ENCODE measurements at regions not wholly inside any gene's neighbourhood (a gene's known extent, or its start where the extent isn't known, plus 50 kb on each side); places are given as distances from the start of the nearest gene placed in this dataset.

DNA sequence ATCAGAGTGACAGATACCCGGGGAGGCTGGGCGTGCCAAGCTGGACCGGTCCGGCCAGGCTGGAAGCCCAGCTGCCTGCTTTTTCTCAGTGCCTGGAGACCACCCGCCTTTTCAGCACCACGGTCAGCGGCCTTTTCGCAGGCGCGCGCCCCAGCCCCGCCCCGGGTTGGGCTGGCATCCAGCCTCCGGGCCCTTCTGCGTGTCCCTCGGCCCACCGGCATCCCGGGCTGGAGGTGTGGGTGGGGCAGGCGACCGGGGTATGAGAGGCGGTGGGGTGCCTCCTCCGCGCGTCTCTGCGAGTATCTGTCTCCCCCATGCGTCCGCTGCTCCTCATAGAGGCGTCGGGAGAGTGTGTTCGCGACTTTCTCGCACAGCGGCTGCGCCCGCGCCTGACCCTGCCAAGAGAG, 102.5 kb downstream of the MRM1 start:
- ChIA-PET CTCF (interaction anchor here (1.0 kb wide), 1 partner anchor 12 kb away, joined by 3 read pairs; no protein-coding TSS in a partner anchor), POLR2A (no interaction called here)

DNA sequence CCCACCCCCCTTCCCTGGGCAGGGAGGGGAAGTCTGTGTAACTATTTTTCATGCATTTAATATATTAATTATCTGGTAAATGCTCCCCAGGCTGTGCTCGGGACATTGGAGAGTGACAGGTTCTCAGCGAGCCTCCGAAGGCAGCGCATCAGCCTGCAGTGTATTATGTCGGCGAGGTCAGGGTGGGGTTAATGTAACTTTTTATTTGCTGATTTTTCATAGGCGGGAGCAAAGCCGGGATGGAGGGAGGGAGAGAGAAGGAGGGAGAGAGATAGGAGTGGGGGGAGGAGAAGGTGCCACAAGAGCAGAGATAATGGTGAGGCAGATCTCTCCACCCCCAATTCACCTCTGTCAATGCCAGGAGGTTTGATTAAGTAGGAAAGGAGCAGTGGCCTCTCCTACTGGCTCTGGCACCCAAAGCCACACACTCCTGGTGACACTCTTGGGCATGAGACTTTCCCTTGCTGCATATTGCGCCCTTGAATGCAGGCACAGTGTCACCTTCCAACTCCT, 104.0 kb downstream of the MRM1 start:
- POLR2A ChIA-PET, result no interaction called here
- Histone ChIP-seq H3K27me3 (replicated peaks in 2 of 5; ENCODE audit: control insufficient read depth in 4 of 5, insufficient read depth in 5 of 5, low read length in 4 of 5) (peaks cover 0 to 37% (median 17%) of the 10 kb centered on the region in 5 experiments), H3K36me3 (ENCODE audit: control insufficient read depth in 4 of 4, insufficient read depth in 4 of 4, low read length in 3 of 4) (no peaks in the 10 kb centered on the region)

More for the DNA sequence above, 102.5 kb downstream of the MRM1 start:
- WGBS (ENCODE audit: insufficient coverage), result 2% methylated on average over 22 of the region's 36 CpGs
- no peaks in the 10 kb centered on the region for H3K36me3 ChIP-seq (ENCODE audit: control insufficient read depth in 4 of 4, insufficient read depth in 4 of 4, low read length in 3 of 4)
- H3K4me1 ChIP-seq (ENCODE audit: control extremely low read depth in 1 of 4, control insufficient read depth in 4 of 4, insufficient read depth in 4 of 4, low read length in 3 of 4), result peaks cover 0 to 3% (median 0%) of the 10 kb centered on the region in 4 experiments
- no peak overlapping the region for H3K27ac ChIP-seq (ENCODE audit: insufficient read depth in 1 of 2, low read depth in 1 of 2, low read length in 2 of 2, poor library complexity in 1 of 2, severe bottlenecking in 2 of 2)
- no peaks in the 10 kb centered on the region for H3K9me3 ChIP-seq (ENCODE audit: control extremely low read depth in 1 of 5, control insufficient read depth in 4 of 5, insufficient read depth in 2 of 5, low read depth in 1 of 5, low read length in 4 of 5)
- peak overlapping the region in 3 of 7 experiments; percentile 11 to 26 (median 24) for H3K4me3 ChIP-seq (ENCODE audit: control insufficient read depth in 1 of 7, extremely low read depth in 1 of 7, insufficient read depth in 4 of 7, low read depth in 2 of 7, low read length in 6 of 7)
- peak; percentile 33 to 69 (median 64) for DNase-seq
- H3K27me3 ChIP-seq (replicated peaks in 2 of 5; ENCODE audit: control insufficient read depth in 4 of 5, insufficient read depth in 5 of 5, low read length in 4 of 5), result peaks cover 5 to 37% (median 17%) of the 10 kb centered on the region in 5 experiments

DNA sequence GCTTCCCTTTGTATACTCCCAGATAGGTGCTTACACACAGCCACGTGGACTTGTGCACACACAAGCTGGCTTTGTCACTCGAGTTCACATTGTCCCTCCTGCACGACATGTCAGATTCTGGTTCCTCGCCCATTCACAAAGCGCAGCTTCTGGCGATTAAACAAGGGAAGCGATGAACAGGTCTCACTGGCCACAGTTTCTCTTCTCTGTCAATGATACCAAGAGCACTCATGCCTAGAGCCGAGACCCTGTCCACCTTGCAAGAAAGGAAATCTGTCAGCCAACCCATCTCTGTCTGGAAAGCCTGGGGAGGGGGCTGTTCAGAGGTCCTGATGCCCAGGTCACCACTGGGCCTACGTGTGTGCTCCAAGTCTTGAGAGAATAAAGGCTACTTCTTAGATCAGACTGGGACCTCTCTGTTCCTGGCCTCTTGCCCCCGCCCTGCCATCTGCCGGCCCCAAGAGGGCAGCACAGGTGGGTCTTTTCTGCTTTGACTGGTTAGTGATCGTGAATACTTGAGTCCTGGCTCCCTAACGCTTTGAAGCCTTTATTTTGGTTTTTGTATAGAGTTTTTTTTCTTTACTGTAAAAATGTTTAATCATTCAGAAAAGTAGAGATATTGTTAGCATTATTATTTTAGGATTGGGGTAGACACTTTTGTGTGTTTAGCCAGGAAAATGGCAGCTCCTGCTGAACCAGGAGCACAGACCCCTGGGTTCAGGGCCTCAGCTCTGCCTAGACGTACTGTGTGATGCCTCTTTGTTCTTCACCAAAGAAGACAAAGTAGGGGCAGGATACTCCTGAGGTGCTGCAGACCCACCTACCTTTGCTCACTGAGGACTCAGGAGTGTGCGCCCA, 104.7 kb downstream of the MRM1 start:
- 67% methylated on average over 12 of the region's 15 CpGs for WGBS (ENCODE audit: insufficient coverage)
- no peaks in the 10 kb centered on the region for H3K9me3 ChIP-seq (ENCODE audit: control extremely low read depth in 1 of 5, control insufficient read depth in 4 of 5, insufficient read depth in 2 of 5, low read depth in 1 of 5, low read length in 4 of 5)
- no peak overlapping the region for H3K27ac ChIP-seq (ENCODE audit: insufficient read depth in 1 of 2, low read depth in 1 of 2, low read length in 2 of 2, poor library complexity in 1 of 2, severe bottlenecking in 2 of 2)
- H3K4me3 ChIP-seq (ENCODE audit: control insufficient read depth in 1 of 7, extremely low read depth in 1 of 7, insufficient read depth in 4 of 7, low read depth in 2 of 7, low read length in 6 of 7), result no peak overlapping the region
- ChIA-PET POLR2A (no interaction called here), CTCF (interaction anchor here (0.6 to 1.5 kb wide), 6 partner anchors 10 to 80 kb away, joined by 3 to 5 read pairs (median 3); no protein-coding TSS in a partner anchor)
- H3K4me1 ChIP-seq (ENCODE audit: control extremely low read depth in 1 of 4, control insufficient read depth in 4 of 4, insufficient read depth in 4 of 4, low read length in 3 of 4), result peaks cover 0 to 3% (median 0%) of the 10 kb centered on the region in 4 experiments
- H3K27me3 ChIP-seq (replicated peaks in 2 of 5; ENCODE audit: control insufficient read depth in 4 of 5, insufficient read depth in 5 of 5, low read length in 4 of 5), result peaks cover 0 to 37% (median 17%) of the 10 kb centered on the region in 5 experiments
- DNase-seq, result peak; percentile 46 to 68 (median 64)
- no peaks in the 10 kb centered on the region for H3K36me3 ChIP-seq (ENCODE audit: control insufficient read depth in 4 of 4, insufficient read depth in 4 of 4, low read length in 3 of 4)

More for the DNA sequence above, 104.0 kb downstream of the MRM1 start:
- CTCF ChIA-PET, result interaction anchor here (0.6 to 1.5 kb wide), 5 partner anchors 11 to 77 kb away, joined by 3 to 5 read pairs (median 3); no protein-coding TSS in a partner anchor
- 87% methylated on average over 9 of the region's 9 CpGs for WGBS (ENCODE audit: insufficient coverage)
- H3K9me3 ChIP-seq (ENCODE audit: control extremely low read depth in 1 of 5, control insufficient read depth in 4 of 5, insufficient read depth in 2 of 5, low read depth in 1 of 5, low read length in 4 of 5), result no peaks in the 10 kb centered on the region
- H3K27ac ChIP-seq (ENCODE audit: insufficient read depth in 1 of 2, low read depth in 1 of 2, low read length in 2 of 2, poor library complexity in 1 of 2, severe bottlenecking in 2 of 2), result no peak overlapping the region
- no peak overlapping the region for H3K4me3 ChIP-seq (ENCODE audit: control insufficient read depth in 1 of 7, extremely low read depth in 1 of 7, insufficient read depth in 4 of 7, low read depth in 2 of 7, low read length in 6 of 7)
- peaks cover 0 to 3% (median 0%) of the 10 kb centered on the region in 4 experiments for H3K4me1 ChIP-seq (ENCODE audit: control extremely low read depth in 1 of 4, control insufficient read depth in 4 of 4, insufficient read depth in 4 of 4, low read length in 3 of 4)
- no peak for DNase-seq

DNA sequence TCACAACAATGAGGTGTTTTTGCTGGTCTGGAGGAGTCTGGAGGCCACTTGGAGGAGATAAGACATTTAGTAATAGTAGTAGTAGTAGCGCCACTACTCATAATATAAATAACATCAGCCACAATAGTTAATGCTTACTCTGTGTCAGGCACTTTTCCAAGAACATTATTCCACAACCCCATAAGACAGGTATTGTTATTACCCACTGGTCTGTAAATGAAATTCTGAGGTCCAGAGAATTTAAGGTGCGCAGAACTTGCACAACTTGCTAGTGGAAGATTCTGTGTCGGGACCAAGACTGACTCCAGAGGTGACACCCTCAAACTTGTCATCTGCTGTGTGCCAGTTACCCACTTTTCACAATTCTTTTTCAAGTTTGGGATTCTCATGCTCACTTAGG, 106.5 kb downstream of the MRM1 start:
- Histone ChIP-seq H3K4me3 (ENCODE audit: control insufficient read depth in 1 of 7, extremely low read depth in 1 of 7, insufficient read depth in 4 of 7, low read depth in 2 of 7, low read length in 6 of 7) (no peak overlapping the region), H3K27ac (ENCODE audit: insufficient read depth in 1 of 2, low read depth in 1 of 2, low read length in 2 of 2, poor library complexity in 1 of 2, severe bottlenecking in 2 of 2) (no peak overlapping the region), H3K9me3 (ENCODE audit: control extremely low read depth in 1 of 5, control insufficient read depth in 4 of 5, insufficient read depth in 2 of 5, low read depth in 1 of 5, low read length in 4 of 5) (no peaks in the 10 kb centered on the region), H3K27me3 (replicated peaks in 2 of 5; ENCODE audit: control insufficient read depth in 4 of 5, insufficient read depth in 5 of 5, low read length in 4 of 5) (peaks cover 0 to 30% (median 18%) of the 10 kb centered on the region in 5 experiments), H3K36me3 (ENCODE audit: control insufficient read depth in 4 of 4, insufficient read depth in 4 of 4, low read length in 3 of 4) (no peaks in the 10 kb centered on the region), H3K4me1 (ENCODE audit: control extremely low read depth in 1 of 4, control insufficient read depth in 4 of 4, insufficient read depth in 4 of 4, low read length in 3 of 4) (peaks cover 0 to 3% (median 0%) of the 10 kb centered on the region in 4 experiments)
- ChIA-PET POLR2A (no interaction called here), CTCF (no interaction called here)
- WGBS (ENCODE audit: insufficient coverage), result 100% methylated on average over 2 of the region's 3 CpGs
- no peak for DNase-seq

DNA sequence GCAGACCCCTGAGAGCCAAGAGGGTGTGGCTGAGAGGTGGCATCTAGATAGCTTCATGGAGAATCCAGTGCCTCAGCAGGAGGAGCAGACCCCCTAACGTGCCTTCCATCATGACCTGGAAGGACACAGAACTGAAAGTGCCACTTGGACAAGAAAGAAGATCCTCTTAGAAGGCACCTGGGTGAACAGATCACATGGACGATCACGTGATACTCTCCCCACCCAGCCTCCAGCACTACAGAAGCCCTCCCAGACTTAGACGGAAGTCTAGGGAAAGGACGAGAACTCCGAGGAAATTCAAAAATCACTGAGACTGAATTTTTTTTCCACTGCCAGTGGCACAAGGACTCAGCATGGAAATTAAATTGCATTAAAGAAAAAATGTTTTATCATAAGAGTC, 113.4 kb downstream of the MRM1 start:
- H3K27ac ChIP-seq (ENCODE audit: insufficient read depth in 1 of 2, low read depth in 1 of 2, low read length in 2 of 2, poor library complexity in 1 of 2, severe bottlenecking in 2 of 2), result no peak overlapping the region
- no peak for DNase-seq
- ChIA-PET POLR2A (no interaction called here), CTCF (no interaction called here)
- peaks cover 0 to 12% (median 0%) of the 10 kb centered on the region in 5 experiments for H3K27me3 ChIP-seq (replicated peaks in 2 of 5; ENCODE audit: control insufficient read depth in 4 of 5, insufficient read depth in 5 of 5, low read length in 4 of 5)
- no peaks in the 10 kb centered on the region for H3K4me1 ChIP-seq (ENCODE audit: control extremely low read depth in 1 of 4, control insufficient read depth in 4 of 4, insufficient read depth in 4 of 4, low read length in 3 of 4)
- 100% methylated on average over 5 of the region's 6 CpGs for WGBS (ENCODE audit: insufficient coverage)
- no peaks in the 10 kb centered on the region for H3K36me3 ChIP-seq (ENCODE audit: control insufficient read depth in 4 of 4, insufficient read depth in 4 of 4, low read length in 3 of 4)
- no peaks in the 10 kb centered on the region for H3K9me3 ChIP-seq (ENCODE audit: control extremely low read depth in 1 of 5, control insufficient read depth in 4 of 5, insufficient read depth in 2 of 5, low read depth in 1 of 5, low read length in 4 of 5)
- no peak overlapping the region for H3K4me3 ChIP-seq (ENCODE audit: control insufficient read depth in 1 of 7, extremely low read depth in 1 of 7, insufficient read depth in 4 of 7, low read depth in 2 of 7, low read length in 6 of 7)

DNA sequence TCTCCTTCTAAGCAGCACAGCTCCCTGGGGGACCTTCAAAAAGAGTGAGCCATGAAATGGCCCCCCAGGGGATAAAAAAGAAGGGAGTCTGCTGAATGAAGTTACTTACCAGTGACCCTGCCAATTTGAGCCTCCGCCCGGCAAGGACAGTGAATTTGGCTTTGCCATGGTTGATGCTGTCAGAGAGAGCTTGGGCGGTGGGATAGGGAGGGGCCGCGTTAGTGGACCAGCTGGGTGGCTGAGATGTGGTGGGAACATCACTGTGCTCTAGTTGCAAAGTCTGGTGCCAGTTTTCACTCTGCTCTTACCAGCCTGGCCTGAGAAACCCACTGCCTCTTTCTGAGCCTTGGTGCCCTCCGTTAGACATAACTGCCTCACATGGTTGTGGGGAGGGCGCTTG, 114.6 kb downstream of the MRM1 start:
- CTCF ChIA-PET, result interaction anchor here (0.9 to 1.0 kb wide), 3 partner anchors 10 to 18 kb away, joined by 3 read pairs; no protein-coding TSS in a partner anchor
- H3K4me3 ChIP-seq (ENCODE audit: control insufficient read depth in 1 of 7, extremely low read depth in 1 of 7, insufficient read depth in 4 of 7, low read depth in 2 of 7, low read length in 6 of 7), result no peak overlapping the region
- WGBS (ENCODE audit: insufficient coverage), result 98% methylated on average over 7 of the region's 7 CpGs
- H3K27ac ChIP-seq (ENCODE audit: insufficient read depth in 1 of 2, low read depth in 1 of 2, low read length in 2 of 2, poor library complexity in 1 of 2, severe bottlenecking in 2 of 2), result no peak overlapping the region
- H3K27me3 ChIP-seq (replicated peaks in 2 of 5; ENCODE audit: control insufficient read depth in 4 of 5, insufficient read depth in 5 of 5, low read length in 4 of 5), result peaks cover 0 to 12% (median 0%) of the 10 kb centered on the region in 5 experiments
- no peak for DNase-seq
- POLR2A ChIA-PET, result no interaction called here
- H3K4me1 ChIP-seq (ENCODE audit: control extremely low read depth in 1 of 4, control insufficient read depth in 4 of 4, insufficient read depth in 4 of 4, low read length in 3 of 4), result no peaks in the 10 kb centered on the region
- no peaks in the 10 kb centered on the region for H3K36me3 ChIP-seq (ENCODE audit: control insufficient read depth in 4 of 4, insufficient read depth in 4 of 4, low read length in 3 of 4)
- no peaks in the 10 kb centered on the region for H3K9me3 ChIP-seq (ENCODE audit: control extremely low read depth in 1 of 5, control insufficient read depth in 4 of 5, insufficient read depth in 2 of 5, low read depth in 1 of 5, low read length in 4 of 5)

DNA sequence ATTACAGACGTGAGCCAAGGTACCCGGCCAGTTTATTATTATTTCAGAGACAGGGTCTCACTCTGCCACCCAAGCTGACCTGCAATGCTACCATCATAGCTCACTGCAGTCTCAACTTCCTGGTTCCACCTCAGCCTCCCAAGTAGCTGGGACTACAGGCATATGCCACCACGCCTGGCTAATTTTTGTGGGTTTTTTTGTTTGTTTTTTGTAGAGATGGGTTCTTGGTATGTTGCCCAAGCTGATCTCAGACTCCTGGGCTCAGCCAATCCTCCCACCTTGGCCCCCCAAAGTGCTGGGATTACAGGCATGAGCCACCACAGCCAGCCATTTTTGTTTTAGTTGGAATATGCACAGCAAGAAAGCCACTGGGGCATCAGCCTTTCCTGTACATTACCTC, 115.7 kb downstream of the MRM1 start:
- peaks cover 0 to 12% (median 0%) of the 10 kb centered on the region in 5 experiments for H3K27me3 ChIP-seq (replicated peaks in 2 of 5; ENCODE audit: control insufficient read depth in 4 of 5, insufficient read depth in 5 of 5, low read length in 4 of 5)
- H3K9me3 ChIP-seq (ENCODE audit: control extremely low read depth in 1 of 5, control insufficient read depth in 4 of 5, insufficient read depth in 2 of 5, low read depth in 1 of 5, low read length in 4 of 5), result no peaks in the 10 kb centered on the region
- H3K4me1 ChIP-seq (ENCODE audit: control extremely low read depth in 1 of 4, control insufficient read depth in 4 of 4, insufficient read depth in 4 of 4, low read length in 3 of 4), result peaks cover 4 to 11% (median 9%) of the 10 kb centered on the region in 4 experiments
- H3K4me3 ChIP-seq (ENCODE audit: control insufficient read depth in 1 of 7, extremely low read depth in 1 of 7, insufficient read depth in 4 of 7, low read depth in 2 of 7, low read length in 6 of 7), result no peak overlapping the region
- ChIA-PET POLR2A (no interaction called here), CTCF (interaction anchor here (1.0 kb wide), 1 partner anchor 33 kb away, joined by 3 read pairs; no protein-coding TSS in a partner anchor)
- 85% methylated on average over 2 of the region's 3 CpGs for WGBS (ENCODE audit: insufficient coverage)
- no peak for DNase-seq
- no peaks in the 10 kb centered on the region for H3K36me3 ChIP-seq (ENCODE audit: control insufficient read depth in 4 of 4, insufficient read depth in 4 of 4, low read length in 3 of 4)
- H3K27ac ChIP-seq (ENCODE audit: insufficient read depth in 1 of 2, low read depth in 1 of 2, low read length in 2 of 2, poor library complexity in 1 of 2, severe bottlenecking in 2 of 2), result no peak overlapping the region

All from common myeloid progenitor, CD34-positive (primary cell).